ENCODE measurements at regions not wholly inside any gene's neighbourhood (a gene's known extent, or its start where the extent isn't known, plus 50 kb on each side); places are given as distances from the start of the nearest gene placed in this dataset.
"Not testable (repeated sequence)": the region's sequence is repeated elsewhere in the genome, so short reads cannot be mapped to it uniquely, and the experiment has no call there.

- DNase-seq (ENCODE audit: low read depth) = no peak
- H3K4me3 ChIP-seq (ENCODE audit: low read depth, low read length) = no peak overlapping the region
- TF ChIP-seq, protein P1, sequence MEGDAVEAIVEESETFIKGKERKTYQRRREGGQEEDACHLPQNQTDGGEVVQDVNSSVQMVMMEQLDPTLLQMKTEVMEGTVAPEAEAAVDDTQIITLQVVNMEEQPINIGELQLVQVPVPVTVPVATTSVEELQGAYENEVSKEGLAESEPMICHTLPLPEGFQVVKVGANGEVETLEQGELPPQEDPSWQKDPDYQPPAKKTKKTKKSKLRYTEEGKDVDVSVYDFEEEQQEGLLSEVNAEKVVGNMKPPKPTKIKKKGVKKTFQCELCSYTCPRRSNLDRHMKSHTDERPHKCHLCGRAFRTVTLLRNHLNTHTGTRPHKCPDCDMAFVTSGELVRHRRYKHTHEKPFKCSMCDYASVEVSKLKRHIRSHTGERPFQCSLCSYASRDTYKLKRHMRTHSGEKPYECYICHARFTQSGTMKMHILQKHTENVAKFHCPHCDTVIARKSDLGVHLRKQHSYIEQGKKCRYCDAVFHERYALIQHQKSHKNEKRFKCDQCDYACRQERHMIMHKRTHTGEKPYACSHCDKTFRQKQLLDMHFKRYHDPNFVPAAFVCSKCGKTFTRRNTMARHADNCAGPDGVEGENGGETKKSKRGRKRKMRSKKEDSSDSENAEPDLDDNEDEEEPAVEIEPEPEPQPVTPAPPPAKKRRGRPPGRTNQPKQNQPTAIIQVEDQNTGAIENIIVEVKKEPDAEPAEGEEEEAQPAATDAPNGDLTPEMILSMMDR (conservative IDR thresholded peaks at IDR 0.05; ENCODE audit: low read depth, low read length) = no peak
Measured at GRCh38 chr6:113777601-113778000, 79.5 kb upstream of the MARCKS start.

DNA sequence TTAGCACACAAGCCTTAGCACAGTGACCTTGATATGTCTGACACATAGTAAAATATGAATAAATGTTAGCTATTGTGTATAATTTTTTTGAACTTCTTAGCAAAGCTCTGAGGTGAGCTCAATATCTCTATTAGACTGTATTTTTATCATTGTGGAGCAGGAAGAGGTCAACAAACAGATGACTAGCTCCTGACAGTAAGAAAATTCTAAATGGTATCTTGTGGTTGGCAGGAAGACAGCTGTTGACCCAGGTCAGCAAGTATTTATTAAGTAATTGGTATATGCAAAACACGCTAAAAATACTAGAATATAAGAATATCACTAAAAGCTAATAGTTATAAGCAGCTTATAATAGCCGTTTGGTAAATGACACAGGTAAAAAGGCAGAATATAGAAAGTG is 77.5 kb upstream of the MARCKS start:
- TF ChIP-seq, protein P1 (conservative IDR thresholded peaks at IDR 0.05; ENCODE audit: low read depth, low read length) = no peak
- no peak for DNase-seq (ENCODE audit: low read depth)
- no peak overlapping the region for H3K4me3 ChIP-seq (ENCODE audit: low read depth, low read length)

DNA sequence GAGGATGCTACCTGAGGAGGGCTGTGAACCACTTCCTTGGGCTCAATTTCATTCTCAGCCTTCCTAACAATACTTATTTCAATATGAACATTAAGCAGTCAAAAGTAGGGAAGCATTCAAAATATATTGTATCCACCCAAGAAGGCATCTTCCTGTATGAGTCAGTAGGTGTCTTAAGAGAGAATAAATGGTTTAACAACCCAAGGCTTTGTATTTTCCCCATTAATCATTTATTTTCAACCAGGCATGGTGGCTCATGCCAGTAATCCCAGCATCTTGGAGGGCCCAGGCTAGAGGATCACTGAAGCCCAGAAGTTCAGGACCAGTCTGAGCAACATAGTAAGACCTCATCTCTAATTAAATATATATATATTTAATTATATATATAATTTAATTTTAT is 74.5 kb upstream of the MARCKS start:
- no peak overlapping the region for H3K4me3 ChIP-seq (ENCODE audit: low read depth, low read length)
- peak; percentile 37 for DNase-seq (ENCODE audit: low read depth)
- TF ChIP-seq, protein P1 (conservative IDR thresholded peaks at IDR 0.05; ENCODE audit: low read depth, low read length) = no peak

- no peak overlapping the region for H3K4me3 ChIP-seq (ENCODE audit: low read depth, low read length)
- peak; percentile 41 for DNase-seq (ENCODE audit: low read depth)
- TF ChIP-seq, protein P1 (conservative IDR thresholded peaks at IDR 0.05; ENCODE audit: low read depth, low read length) = no peak
Measured at GRCh38 chr6:113786168-113786567, 71.0 kb upstream of the MARCKS start.

GRCh38 chr6:113788586-113788985 is 68.6 kb upstream of the MARCKS start:
- TF ChIP-seq, protein P1 (conservative IDR thresholded peaks at IDR 0.05; ENCODE audit: low read depth, low read length) = no peak
- no peak for DNase-seq (ENCODE audit: low read depth)
- H3K4me3 ChIP-seq (ENCODE audit: low read depth, low read length) = no peak overlapping the region

DNA sequence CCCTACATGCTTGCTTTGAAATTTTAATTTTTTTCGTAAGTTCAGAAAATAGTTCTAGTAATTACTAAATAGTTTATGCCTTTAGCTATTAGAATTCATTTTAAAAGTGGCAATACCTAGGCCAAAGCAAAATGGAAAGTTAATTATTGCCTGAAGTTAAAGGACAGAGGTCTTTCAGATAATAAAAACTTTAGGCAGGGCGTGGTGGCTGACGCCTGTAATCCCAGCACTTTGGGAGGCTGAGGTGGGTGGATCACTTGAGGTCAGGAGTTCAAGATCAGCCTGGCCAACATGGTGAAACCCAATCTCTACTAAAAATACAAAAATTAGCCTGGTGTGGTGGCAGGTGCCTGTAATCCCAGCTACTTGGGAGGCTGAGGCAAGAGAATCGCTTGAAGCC is 65.9 kb upstream of the MARCKS start:
- DNase-seq (ENCODE audit: low read depth); H3K4me3 ChIP-seq (ENCODE audit: low read depth, low read length): not testable (repeated sequence)

- H3K4me3 ChIP-seq (ENCODE audit: low read depth, low read length); DNase-seq (ENCODE audit: low read depth): not testable (repeated sequence)
Measured at GRCh38 chr6:113795371-113795770, 61.8 kb upstream of the MARCKS start.

GRCh38 chr6:113796038-113796437 is 61.1 kb upstream of the MARCKS start:
- no peak overlapping the region for H3K4me3 ChIP-seq (ENCODE audit: low read depth, low read length)
- TF ChIP-seq, protein P1 (conservative IDR thresholded peaks at IDR 0.05; ENCODE audit: low read depth, low read length) = no peak
- DNase-seq (ENCODE audit: low read depth) = no peak
